Effector CD4-positive, alpha-beta T cell (primary cell): ENCODE measurements at regions not wholly inside any gene's neighbourhood (a gene's known extent, or its start where the extent isn't known, plus 50 kb on each side); places are given as distances from the start of the nearest gene placed in this dataset.
A peak's percentile ranks its signal among the peaks of the same experiment; 100 is the strongest.

Experiments
- DNase-seq: peaks from one replicate; pipeline ENCODE4 v3.0.0-alpha.2; 2020

GRCh38 chr13:50361282-50361681 is 346.0 kb downstream of the KCNRG start:
- DNase-seq: no peak

GRCh38 chr13:50365408-50366391 is 350.5 kb downstream of the KCNRG start:
- peak; percentile 15 for DNase-seq

GRCh38 chr13:50366488-50367174 is 351.4 kb downstream of the KCNRG start:
- DNase-seq: no peak

GRCh38 chr13:50369646-50370045 is 354.4 kb downstream of the KCNRG start:
- DNase-seq: no peak

- no peak for DNase-seq
Measured at GRCh38 chr13:50370303-50370950, 355.2 kb downstream of the KCNRG start.

GRCh38 chr13:50374517-50374916 is 359.3 kb downstream of the KCNRG start:
- DNase-seq: no peak

GRCh38 chr13:50375792-50376191 is 360.5 kb downstream of the KCNRG start:
- no peak for DNase-seq

GRCh38 chr13:50376895-50377575 is 361.8 kb downstream of the KCNRG start:
- no peak for DNase-seq

GRCh38 chr13:50377726-50378270 is 362.6 kb downstream of the KCNRG start:
- no peak for DNase-seq

- no peak for DNase-seq
Measured at GRCh38 chr13:50378509-50379044, 363.3 kb downstream of the KCNRG start.

- DNase-seq: no peak
Measured at GRCh38 chr13:50379584-50379983, 364.3 kb downstream of the KCNRG start.

GRCh38 chr13:50380905-50381304 is 365.7 kb downstream of the KCNRG start:
- DNase-seq: no peak

- DNase-seq: no peak
Measured at GRCh38 chr13:50382511-50382910, 367.3 kb downstream of the KCNRG start.

GRCh38 chr13:50382951-50383350 is 367.7 kb downstream of the KCNRG start:
- DNase-seq: no peak

GRCh38 chr13:50384724-50385123 is 369.5 kb downstream of the KCNRG start:
- DNase-seq: no peak

GRCh38 chr13:50386541-50387050 is 371.4 kb downstream of the KCNRG start:
- no peak for DNase-seq

- DNase-seq: peak; percentile 7
Measured at GRCh38 chr13:50387051-50387581, 371.9 kb downstream of the KCNRG start.

- no peak for DNase-seq
Measured at GRCh38 chr13:50388481-50388880, 373.2 kb downstream of the KCNRG start.

- no peak for DNase-seq
Measured at GRCh38 chr13:50389726-50390125, 374.5 kb downstream of the KCNRG start.

- no peak for DNase-seq
Measured at GRCh38 chr13:50390503-50391248, 375.4 kb downstream of the KCNRG start.

- no peak for DNase-seq
Measured at GRCh38 chr13:50392977-50393376, 377.7 kb downstream of the KCNRG start.
